ENCODE measurements at regions not wholly inside any gene's neighbourhood (a gene's known extent, or its start where the extent isn't known, plus 50 kb on each side); places are given as distances from the start of the nearest gene placed in this dataset.

DNA sequence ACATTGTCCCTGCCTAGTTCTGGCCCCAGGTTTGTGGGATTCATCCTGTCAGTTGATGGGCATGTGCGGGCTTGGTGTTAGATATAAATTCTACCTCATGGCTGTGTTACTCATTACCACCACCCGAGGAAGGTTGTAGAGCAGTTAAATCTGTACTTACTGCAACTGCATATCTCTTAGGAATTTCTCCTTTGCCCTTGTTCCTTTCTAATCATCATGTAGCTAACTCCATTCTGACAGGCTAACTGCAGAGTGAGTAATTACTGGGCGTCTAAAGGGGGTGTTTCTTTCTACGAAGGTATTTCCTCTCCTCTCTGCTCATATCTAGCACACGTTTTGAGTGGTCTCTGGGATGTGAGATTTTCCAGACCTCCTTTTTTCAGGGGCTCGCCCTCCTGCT lies 1076.7 kb downstream of the TMTC2 start:
- TF ChIP-seq POLR2A (IDR thresholded peaks at IDR 0.05): no peak
- TF ChIP-seq, protein P1, sequence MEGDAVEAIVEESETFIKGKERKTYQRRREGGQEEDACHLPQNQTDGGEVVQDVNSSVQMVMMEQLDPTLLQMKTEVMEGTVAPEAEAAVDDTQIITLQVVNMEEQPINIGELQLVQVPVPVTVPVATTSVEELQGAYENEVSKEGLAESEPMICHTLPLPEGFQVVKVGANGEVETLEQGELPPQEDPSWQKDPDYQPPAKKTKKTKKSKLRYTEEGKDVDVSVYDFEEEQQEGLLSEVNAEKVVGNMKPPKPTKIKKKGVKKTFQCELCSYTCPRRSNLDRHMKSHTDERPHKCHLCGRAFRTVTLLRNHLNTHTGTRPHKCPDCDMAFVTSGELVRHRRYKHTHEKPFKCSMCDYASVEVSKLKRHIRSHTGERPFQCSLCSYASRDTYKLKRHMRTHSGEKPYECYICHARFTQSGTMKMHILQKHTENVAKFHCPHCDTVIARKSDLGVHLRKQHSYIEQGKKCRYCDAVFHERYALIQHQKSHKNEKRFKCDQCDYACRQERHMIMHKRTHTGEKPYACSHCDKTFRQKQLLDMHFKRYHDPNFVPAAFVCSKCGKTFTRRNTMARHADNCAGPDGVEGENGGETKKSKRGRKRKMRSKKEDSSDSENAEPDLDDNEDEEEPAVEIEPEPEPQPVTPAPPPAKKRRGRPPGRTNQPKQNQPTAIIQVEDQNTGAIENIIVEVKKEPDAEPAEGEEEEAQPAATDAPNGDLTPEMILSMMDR (IDR thresholded peaks at IDR 0.05): no peak
